B cell (primary cell): ENCODE measurements at regions not wholly inside any gene's neighbourhood (a gene's known extent, or its start where the extent isn't known, plus 50 kb on each side); places are given as distances from the start of the nearest gene placed in this dataset.

Experiments used
- ATAC-seq: fragments of 200-7000 bp; cut with Tn5 transposase; one replicate; pipeline ENCODE4 v1.10.0; 2021; ENCODE audit warnings: low read depth, mild to moderate bottlenecking, moderate number of reproducible peaks, moderate library complexity
- CTCF ChIA-PET: fragments of 350-600 bp; sonication (Branson Sonifier 250); formaldehyde crosslinking; loops from one replicate; lab custom pipeline; 2021; ENCODE audit warnings: antibody characterized with exemption, inconsistent platforms; lab: Charles Lee
- POLR2A ChIA-PET: fragments of 350-600 bp; sonication (Branson Sonifier 250); formaldehyde crosslinking; loops from one replicate; lab custom pipeline; 2021; ENCODE audit warnings: antibody characterized with exemption; lab: Charles Lee
- DNase-seq: peaks from one replicate; pipeline ENCODE4 v3.0.0; 2013
- H2AFZ ChIP-seq: 2 replicates; pipeline ENCODE4 v1.6.1; 2012; ENCODE audit warnings: mild to moderate bottlenecking, low read depth, low read length; ENCODE audit not compliant: insufficient read depth, poor library complexity, severe bottlenecking
- H3K27ac ChIP-seq, 2 donors: 1 replicate in 1 of 2; 2 replicates in 1 of 2; pipeline ENCODE4 v1.5.1; 2012 to 2013; ENCODE audit warnings: low read length in 2 of 2, mild to moderate bottlenecking in 2 of 2, moderate library complexity in 1 of 2
- H3K27me3 ChIP-seq, 4 experiments: fragments of 200-600 bp in 1 of 4; sonication (generic) in 1 of 4; replicated peaks in 1 of 4; 1 replicate in 2 of 4; 2 replicates in 2 of 4; pipeline versions ENCODE4 v1.6.1 to v1.7.0; 2013 to 2016; ENCODE audit warnings: low read length in 3 of 4, mild to moderate bottlenecking in 2 of 4, mixed read lengths in 1 of 4, moderate library complexity in 1 of 4; ENCODE audit not compliant: insufficient read depth in 4 of 4, control insufficient read depth in 3 of 4; ENCODE audit errors: control extremely low read depth in 1 of 4
- H3K36me3 ChIP-seq, 2 experiments: replicated peaks in 1 of 2; 1 replicate in 1 of 2; 2 replicates in 1 of 2; pipeline versions ENCODE4 v1.6.1 to v1.7.1; 2013; ENCODE audit warnings: low read length in 1 of 2; ENCODE audit not compliant: insufficient read depth in 2 of 2, control insufficient read depth in 1 of 2; ENCODE audit errors: control extremely low read depth in 1 of 2, extremely low read depth in 1 of 2
- H3K4me1 ChIP-seq, 2 donors: fragments of 200-600 bp in 1 of 2; sonication (generic) in 1 of 2; 1 replicate in 1 of 2; 2 replicates in 1 of 2; pipeline versions ENCODE4 v1.5.1 to v1.6.1; 2013 to 2017; ENCODE audit warnings: low read length in 2 of 2; ENCODE audit not compliant: control insufficient read depth in 2 of 2, insufficient read depth in 2 of 2
- H3K4me2 ChIP-seq: replicated peaks from 2 replicates; pipeline ENCODE3; 2012; ENCODE audit warnings: mild to moderate bottlenecking, low read depth, low read length; ENCODE audit not compliant: poor library complexity, severe bottlenecking
- H3K4me3 ChIP-seq, 5 experiments: fragments of 200-600 bp in 1 of 5; sonication (generic) in 1 of 5; 1 replicate in 3 of 5; 2 replicates in 2 of 5; pipeline versions ENCODE4 v1.5.1 to v1.7.0; 2011 to 2016; ENCODE audit warnings: low read length in 4 of 5, mild to moderate bottlenecking in 4 of 5, low read depth in 2 of 5, control low read depth in 1 of 5, moderate library complexity in 1 of 5; ENCODE audit not compliant: insufficient read depth in 1 of 5; ENCODE audit errors: control extremely low read depth in 1 of 5, extremely low read depth in 1 of 5
- H3K79me2 ChIP-seq: fragments of 200-600 bp; sonication (generic); one replicate; pipeline ENCODE4 v1.6.0; 2016; ENCODE audit warnings: low read length; ENCODE audit not compliant: control insufficient read depth, insufficient read depth
- H3K9ac ChIP-seq: fragments of 200-600 bp; sonication (generic); 2 replicates; pipeline ENCODE4 v1.6.1; 2017; ENCODE audit warnings: mild to moderate bottlenecking, low read length, moderate library complexity
- H3K9me3 ChIP-seq, 3 donors: one replicate each; pipeline versions ENCODE4 v1.6.1 to v1.7.1; 2013; ENCODE audit warnings: low read length in 2 of 3; ENCODE audit not compliant: control insufficient read depth in 2 of 3, insufficient read depth in 1 of 3; ENCODE audit errors: control extremely low read depth in 1 of 3
- H4K20me1 ChIP-seq: 2 replicates; pipeline ENCODE4 v1.6.0; 2012; ENCODE audit warnings: mild to moderate bottlenecking, low read length; ENCODE audit not compliant: insufficient read depth, control insufficient read depth, poor library complexity, severe bottlenecking
- H3K27ac Mint-ChIP-seq: one replicate; pipeline ENCODE4 v1.8.0; 2021; ENCODE audit warnings: mixed read lengths
- H3K27me3 Mint-ChIP-seq: one replicate; pipeline ENCODE4 v1.8.0; 2021; ENCODE audit warnings: mixed read lengths
- H3K4me1 Mint-ChIP-seq: one replicate; pipeline ENCODE4 v1.8.0; 2021; ENCODE audit warnings: mixed read lengths
- H3K4me3 Mint-ChIP-seq: one replicate; pipeline ENCODE4 v1.8.0; 2021; ENCODE audit warnings: mixed read lengths
- H3K9me3 Mint-ChIP-seq: one replicate; pipeline ENCODE4 v1.8.0; 2022; ENCODE audit warnings: mixed read lengths; ENCODE audit not compliant: insufficient read depth
- EZH2 ChIP-seq: IDR thresholded peaks from 2 replicates; pipeline ENCODE4 v1.6.1; 2012; ENCODE audit warnings: borderline replicate concordance, low read depth, mild to moderate bottlenecking, moderate library complexity, low read length; ENCODE audit not compliant: insufficient read depth, poor library complexity, severe bottlenecking
- WGBS: methylation state at CpG from one replicate; pipeline ENCODE4 v1.1.5; 2013; ENCODE audit warnings: missing lambda C conversion rate; ENCODE audit not compliant: insufficient coverage; 5-methylcytosine and 5-hydroxymethylcytosine counted together
- intact Hi-C: fragments of 100-400 bp; cut with micrococcal nuclease; formaldehyde crosslinking; loops from one replicate; pipeline ENCODE4 v1.10.0; 2022
- TF ChIP-seq, protein P1 (sequence below): fragments of 200-600 bp; IDR thresholded peaks from one replicate; pipeline ENCODE4 v1.8.0; 2022; ENCODE audit warnings: antibody characterized with exemption, mild to moderate bottlenecking

DNA sequence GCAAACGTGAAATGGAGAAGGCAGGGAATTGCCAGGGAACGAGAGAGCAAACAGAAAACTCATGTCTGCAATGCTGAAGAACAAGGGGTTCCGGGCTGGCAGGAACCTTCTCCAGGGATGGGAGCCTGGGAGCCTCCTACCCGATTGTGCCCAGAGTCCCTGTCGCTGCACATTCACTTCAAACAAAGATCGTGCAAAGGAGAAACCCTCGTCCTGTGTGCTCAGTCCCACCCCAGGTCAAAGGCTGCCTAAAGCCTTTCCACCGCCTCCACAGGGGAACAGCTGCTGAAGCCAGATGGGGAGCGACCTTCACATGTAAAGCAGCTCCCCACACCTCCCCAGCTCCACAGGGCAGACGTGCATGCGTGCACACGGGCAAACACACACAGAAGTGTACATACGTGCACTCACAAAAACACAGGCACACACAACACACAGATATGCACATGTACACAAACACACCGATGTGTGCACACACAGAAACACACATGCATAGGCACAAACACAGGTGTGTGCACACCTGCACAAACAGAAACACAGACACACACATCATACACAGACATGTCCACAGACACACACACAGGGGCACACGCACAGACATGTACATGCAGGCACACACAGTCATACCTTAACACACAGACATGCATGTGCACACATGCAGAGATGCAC is 460.1 kb upstream of the SALL3 start:
- DNase-seq (no peak), ATAC-seq (no peak)
- Mint-ChIP-seq H3K27ac (no peak overlapping the region), H3K4me1 (no peaks in the 10 kb centered on the region), H3K4me3 (no peak overlapping the region), H3K27me3 (no peaks in the 10 kb centered on the region), H3K9me3 (peaks cover 6% of the 10 kb centered on the region)
- 93% methylated on average over 15 of the region's 15 CpGs for WGBS
- no peak overlapping the region for H3K4me2 ChIP-seq
- no peaks in the 10 kb centered on the region for H3K79me2 ChIP-seq
- H3K9me3 ChIP-seq, result peaks cover 0 to 38% (median 0%) of the 10 kb centered on the region in 3 donors
- no peaks in the 10 kb centered on the region for H4K20me1 ChIP-seq
- TF ChIP-seq, protein P1, sequence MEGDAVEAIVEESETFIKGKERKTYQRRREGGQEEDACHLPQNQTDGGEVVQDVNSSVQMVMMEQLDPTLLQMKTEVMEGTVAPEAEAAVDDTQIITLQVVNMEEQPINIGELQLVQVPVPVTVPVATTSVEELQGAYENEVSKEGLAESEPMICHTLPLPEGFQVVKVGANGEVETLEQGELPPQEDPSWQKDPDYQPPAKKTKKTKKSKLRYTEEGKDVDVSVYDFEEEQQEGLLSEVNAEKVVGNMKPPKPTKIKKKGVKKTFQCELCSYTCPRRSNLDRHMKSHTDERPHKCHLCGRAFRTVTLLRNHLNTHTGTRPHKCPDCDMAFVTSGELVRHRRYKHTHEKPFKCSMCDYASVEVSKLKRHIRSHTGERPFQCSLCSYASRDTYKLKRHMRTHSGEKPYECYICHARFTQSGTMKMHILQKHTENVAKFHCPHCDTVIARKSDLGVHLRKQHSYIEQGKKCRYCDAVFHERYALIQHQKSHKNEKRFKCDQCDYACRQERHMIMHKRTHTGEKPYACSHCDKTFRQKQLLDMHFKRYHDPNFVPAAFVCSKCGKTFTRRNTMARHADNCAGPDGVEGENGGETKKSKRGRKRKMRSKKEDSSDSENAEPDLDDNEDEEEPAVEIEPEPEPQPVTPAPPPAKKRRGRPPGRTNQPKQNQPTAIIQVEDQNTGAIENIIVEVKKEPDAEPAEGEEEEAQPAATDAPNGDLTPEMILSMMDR, result no peak
- no peak for TF ChIP-seq EZH2
- H3K27ac ChIP-seq, result no peak overlapping the region
- no peak overlapping the region for H3K4me3 ChIP-seq
- ChIA-PET POLR2A (no interaction called here), CTCF (no interaction called here)
- H3K9ac ChIP-seq, result no peak overlapping the region
- H3K36me3 ChIP-seq, result no peaks in the 10 kb centered on the region
- no peak overlapping the region for H2AFZ ChIP-seq
- H3K4me1 ChIP-seq, result no peaks in the 10 kb centered on the region
- no peaks in the 10 kb centered on the region for H3K27me3 ChIP-seq
- intact Hi-C loops, result no loop called here

DNA sequence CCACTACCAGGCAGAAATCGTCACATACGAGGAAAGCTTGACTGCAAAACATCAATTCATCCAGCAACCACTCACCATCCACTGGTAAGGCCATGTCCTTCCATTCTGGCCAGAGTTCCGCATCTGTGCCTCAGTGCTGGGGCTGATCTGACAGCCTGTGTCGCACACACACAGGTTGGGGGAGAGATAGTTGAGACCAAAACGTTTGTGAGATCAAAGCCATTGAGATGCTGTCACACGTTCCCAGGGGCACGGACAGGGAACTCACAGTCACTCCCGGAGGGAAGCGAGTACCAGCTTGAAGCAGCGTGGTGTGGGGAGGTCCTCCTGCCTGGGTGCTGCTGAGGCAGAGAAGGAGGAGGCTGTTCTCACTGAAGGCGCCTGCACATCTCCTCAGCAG is 458.5 kb upstream of the SALL3 start:
- no peak overlapping the region for H3K4me2 ChIP-seq
- Mint-ChIP-seq H3K4me1 (no peaks in the 10 kb centered on the region), H3K27me3 (no peaks in the 10 kb centered on the region), H3K9me3 (peaks cover 6% of the 10 kb centered on the region), H3K27ac (no peak overlapping the region), H3K4me3 (no peak overlapping the region)
- no peak for TF ChIP-seq EZH2
- TF ChIP-seq, protein P1, result no peak
- no peak overlapping the region for H2AFZ ChIP-seq
- H3K9me3 ChIP-seq, result peaks cover 0 to 31% (median 0%) of the 10 kb centered on the region in 3 donors
- 87% methylated on average over 10 of the region's 11 CpGs for WGBS
- H3K79me2 ChIP-seq, result no peaks in the 10 kb centered on the region
- intact Hi-C loops, result no loop called here
- H3K4me3 ChIP-seq, result no peak overlapping the region
- DNase-seq, result no peak
- no peaks in the 10 kb centered on the region for H4K20me1 ChIP-seq
- ATAC-seq, result no peak
- H3K36me3 ChIP-seq, result no peaks in the 10 kb centered on the region
- CTCF ChIA-PET, result no interaction called here
- H3K27ac ChIP-seq, result no peak overlapping the region
- POLR2A ChIA-PET, result no interaction called here
- no peaks in the 10 kb centered on the region for H3K27me3 ChIP-seq
- H3K4me1 ChIP-seq, result no peaks in the 10 kb centered on the region
- H3K9ac ChIP-seq, result no peak overlapping the region
